ENCODE measurements at regions not wholly inside any gene's neighbourhood (a gene's known extent, or its start where the extent isn't known, plus 50 kb on each side); places are given as distances from the start of the nearest gene placed in this dataset.

DNA sequence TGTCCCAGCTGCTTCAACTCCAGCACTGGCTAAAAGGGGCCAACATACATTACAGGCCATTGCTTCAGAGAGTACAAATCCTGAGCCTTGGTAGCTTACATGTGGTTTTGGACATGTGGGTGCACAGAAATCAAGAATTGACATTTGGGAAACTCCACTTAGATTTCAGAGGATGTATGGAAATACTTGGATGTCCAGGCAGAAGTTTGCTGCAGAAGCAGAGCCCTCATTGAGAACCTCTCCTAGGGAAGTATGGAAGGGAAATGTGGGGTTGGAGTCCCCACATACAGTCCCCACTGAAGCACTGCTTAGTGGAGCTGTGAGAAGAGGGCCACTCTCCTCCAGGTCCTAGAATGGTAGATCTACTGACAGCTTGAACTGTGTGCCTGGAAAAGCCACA, 218.0 kb upstream of the CWC22 start:
- Mint-ChIP-seq H3K9me3 (ENCODE audit: low read depth) (peaks cover 6% of the 10 kb centered on the region), H3K36me3 (ENCODE audit: insufficient read depth) (no peaks in the 10 kb centered on the region), H3K4me1 (ENCODE audit: low read depth) (no peaks in the 10 kb centered on the region), H3K27me3 (no peaks in the 10 kb centered on the region), H3K27ac (no peak overlapping the region), H3K4me3 (ENCODE audit: low read depth) (no peak overlapping the region)
- no peak for DNase-seq (ENCODE audit: low spot score, unreplicated experiment)
- TF ChIP-seq, protein P1, sequence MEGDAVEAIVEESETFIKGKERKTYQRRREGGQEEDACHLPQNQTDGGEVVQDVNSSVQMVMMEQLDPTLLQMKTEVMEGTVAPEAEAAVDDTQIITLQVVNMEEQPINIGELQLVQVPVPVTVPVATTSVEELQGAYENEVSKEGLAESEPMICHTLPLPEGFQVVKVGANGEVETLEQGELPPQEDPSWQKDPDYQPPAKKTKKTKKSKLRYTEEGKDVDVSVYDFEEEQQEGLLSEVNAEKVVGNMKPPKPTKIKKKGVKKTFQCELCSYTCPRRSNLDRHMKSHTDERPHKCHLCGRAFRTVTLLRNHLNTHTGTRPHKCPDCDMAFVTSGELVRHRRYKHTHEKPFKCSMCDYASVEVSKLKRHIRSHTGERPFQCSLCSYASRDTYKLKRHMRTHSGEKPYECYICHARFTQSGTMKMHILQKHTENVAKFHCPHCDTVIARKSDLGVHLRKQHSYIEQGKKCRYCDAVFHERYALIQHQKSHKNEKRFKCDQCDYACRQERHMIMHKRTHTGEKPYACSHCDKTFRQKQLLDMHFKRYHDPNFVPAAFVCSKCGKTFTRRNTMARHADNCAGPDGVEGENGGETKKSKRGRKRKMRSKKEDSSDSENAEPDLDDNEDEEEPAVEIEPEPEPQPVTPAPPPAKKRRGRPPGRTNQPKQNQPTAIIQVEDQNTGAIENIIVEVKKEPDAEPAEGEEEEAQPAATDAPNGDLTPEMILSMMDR (IDR thresholded peaks at IDR 0.05; ENCODE audit: unreplicated experiment) = no peak

DNA sequence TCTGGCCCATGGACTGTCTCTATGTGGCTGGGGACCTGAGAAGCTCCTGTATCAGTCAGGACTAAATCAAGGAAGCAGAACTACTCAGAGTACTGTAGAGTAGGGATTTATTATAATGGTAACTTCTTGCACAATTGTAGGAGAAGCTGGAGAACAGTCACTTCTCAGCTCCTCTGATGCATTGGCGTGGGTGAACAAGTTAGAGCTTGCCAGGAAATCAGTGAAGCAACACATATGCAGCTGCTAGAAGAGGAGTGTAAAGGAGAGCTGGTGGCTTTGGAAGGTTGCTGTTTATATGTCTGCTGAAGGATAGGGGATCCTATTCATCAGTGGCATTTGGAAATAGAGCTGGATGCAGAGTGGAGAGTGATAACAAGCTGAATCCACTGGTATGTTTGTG, 215.5 kb upstream of the CWC22 start:
- no peak overlapping the region for H3K27ac Mint-ChIP-seq
- no peak overlapping the region for H3K4me3 Mint-ChIP-seq (ENCODE audit: low read depth)
- no peak for DNase-seq (ENCODE audit: low spot score, unreplicated experiment)
- H3K9me3 Mint-ChIP-seq (ENCODE audit: low read depth) = peaks cover 11% of the 10 kb centered on the region
- no peaks in the 10 kb centered on the region for H3K4me1 Mint-ChIP-seq (ENCODE audit: low read depth)
- no peaks in the 10 kb centered on the region for H3K27me3 Mint-ChIP-seq
- H3K36me3 Mint-ChIP-seq (ENCODE audit: insufficient read depth) = no peaks in the 10 kb centered on the region
- TF ChIP-seq, protein P1 (IDR thresholded peaks at IDR 0.05; ENCODE audit: unreplicated experiment) = no peak

DNA sequence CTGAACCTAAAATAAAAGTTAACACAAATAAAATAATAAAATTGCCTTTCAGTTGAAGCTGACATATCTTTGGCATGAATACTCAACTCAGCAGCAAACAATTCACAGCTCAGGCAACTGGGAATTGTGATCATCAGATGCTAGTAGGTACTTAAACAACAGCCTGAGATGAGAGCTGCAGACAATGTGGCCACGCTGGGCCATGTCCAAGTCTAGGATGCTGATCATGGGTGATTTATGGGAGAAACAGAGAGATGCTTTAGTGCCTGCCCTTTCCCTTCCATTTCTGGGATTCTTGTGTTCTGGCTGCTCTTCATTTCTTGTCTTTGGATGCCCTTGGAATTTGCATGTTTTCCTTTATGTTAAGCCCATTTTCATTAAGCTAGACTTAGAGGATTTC, 212.4 kb upstream of the CWC22 start:
- no peaks in the 10 kb centered on the region for H3K36me3 Mint-ChIP-seq (ENCODE audit: insufficient read depth)
- H3K27ac Mint-ChIP-seq = no peak overlapping the region
- TF ChIP-seq, protein P1 (IDR thresholded peaks at IDR 0.05; ENCODE audit: unreplicated experiment) = no peak
- peaks cover 20% of the 10 kb centered on the region for H3K9me3 Mint-ChIP-seq (ENCODE audit: low read depth)
- DNase-seq (ENCODE audit: low spot score, unreplicated experiment) = no peak
- H3K27me3 Mint-ChIP-seq = no peaks in the 10 kb centered on the region
- H3K4me1 Mint-ChIP-seq (ENCODE audit: low read depth) = no peaks in the 10 kb centered on the region
- no peak overlapping the region for H3K4me3 Mint-ChIP-seq (ENCODE audit: low read depth)

DNA sequence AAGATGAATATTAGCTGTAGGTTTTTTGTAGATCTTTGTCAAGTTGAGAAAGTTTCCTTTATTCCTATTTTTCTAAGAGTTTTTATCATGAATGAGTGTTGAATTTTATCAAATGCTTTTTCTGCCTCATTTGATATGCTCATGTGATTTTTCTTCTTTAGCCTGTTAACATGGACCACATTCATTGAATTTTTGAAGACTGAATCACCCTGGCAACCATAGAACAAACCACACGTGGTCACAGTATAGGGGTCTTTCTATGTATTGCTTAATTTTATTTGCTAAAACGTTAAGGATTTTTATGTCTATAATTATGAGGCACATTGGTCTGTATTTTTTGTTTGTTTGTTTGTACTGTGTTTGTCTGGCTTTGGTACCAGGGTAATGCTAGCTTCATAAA, 201.7 kb upstream of the CWC22 start:
- Mint-ChIP-seq H3K4me3 (ENCODE audit: low read depth) (no peak overlapping the region), H3K27ac (no peak overlapping the region), H3K36me3 (ENCODE audit: insufficient read depth) (no peaks in the 10 kb centered on the region)

GRCh38 chr2:180205621-180206235, 198.6 kb upstream of the CWC22 start:
- Mint-ChIP-seq H3K36me3 (ENCODE audit: insufficient read depth) (no peaks in the 10 kb centered on the region), H3K27ac (no peak overlapping the region), H3K9me3 (ENCODE audit: low read depth) (peaks cover 6% of the 10 kb centered on the region), H3K4me3 (ENCODE audit: low read depth) (no peak overlapping the region), H3K4me1 (ENCODE audit: low read depth) (peaks cover 18% of the 10 kb centered on the region), H3K27me3 (no peaks in the 10 kb centered on the region)
- DNase-seq (ENCODE audit: low spot score, unreplicated experiment) = no peak
- TF ChIP-seq, protein P1 (IDR thresholded peaks at IDR 0.05; ENCODE audit: unreplicated experiment) = no peak

More for the DNA sequence above, 201.7 kb upstream of the CWC22 start:
- TF ChIP-seq, protein P1 (IDR thresholded peaks at IDR 0.05; ENCODE audit: unreplicated experiment) = no peak
- Mint-ChIP-seq H3K27me3 (no peaks in the 10 kb centered on the region), H3K4me1 (ENCODE audit: low read depth) (peaks cover 10% of the 10 kb centered on the region), H3K9me3 (ENCODE audit: low read depth) (peaks cover 6% of the 10 kb centered on the region)
- no peak for DNase-seq (ENCODE audit: low spot score, unreplicated experiment)

Measured in progenitor cell of endocrine pancreas (in vitro differentiated cells).